GM12878 (cell line): ENCODE measurements at regions not wholly inside any gene's neighbourhood (a gene's known extent, or its start where the extent isn't known, plus 50 kb on each side); places are given as distances from the start of the nearest gene placed in this dataset.

Experiments used
- ATAC-seq: fragments of 200-7000 bp; cut with Tn5 transposase; 3 replicates; pipeline ENCODE4 v1.9.1; 2020; ENCODE audit warnings: mild to moderate bottlenecking, moderate library complexity
- BruUV-seq: library from RNA; stranded (reverse); fragments of 400-500 nt; replicated peaks from 2 replicates; lab custom pipeline; 2021; lab: Mats Ljungman, UMichigan
- CTCF ChIA-PET: fragments of 300-600 bp; sonication (Branson Sonifier 250); formaldehyde crosslinking; extraction: SDS; loops from one replicate; lab custom pipeline; 2021; ENCODE audit warnings: inconsistent platforms; lab: Yijun Ruan, JAX
- POLR2A ChIA-PET: fragments of 350-600 bp; formaldehyde crosslinking; extraction: SDS; loops from one replicate; lab custom pipeline; 2021; ENCODE audit warnings: inconsistent platforms; lab: Charles Lee
- RAD21 ChIA-PET: fragments of 300-600 bp; sonication (Branson Sonifier 250); formaldehyde crosslinking; loops from one replicate; lab custom pipeline; 2023; ENCODE audit warnings: antibody characterized with exemption; ENCODE audit not compliant: unreplicated experiment; lab: Charles Lee
- SMC1A ChIA-PET: fragments of 300-600 bp; sonication (Branson Sonifier 250); formaldehyde crosslinking; loops from one replicate; lab custom pipeline; 2023; ENCODE audit not compliant: unreplicated experiment, uncharacterized antibody; lab: Charles Lee
- DNase-seq: peaks from one replicate; pipeline ENCODE4 v3.0.0-alpha.2; 2011; ENCODE audit warnings: low read depth, low spot score
- FAIRE-seq: peaks from 3 replicates; lab custom pipeline; 2011; peaks lifted over from hg19 to GRCh38; lab: Jason Lieb, UNC
- H2AFZ ChIP-seq: 2 replicates; pipeline ENCODE4 v1.6.0; 2011; ENCODE audit warnings: low read depth, low read length, control low read depth; ENCODE audit not compliant: control insufficient read depth
- H3K27ac ChIP-seq: 2 replicates; pipeline ENCODE4 v1.5.1; 2011; ENCODE audit warnings: control low read depth; ENCODE audit not compliant: control insufficient read depth, insufficient read depth
- H3K27me3 ChIP-seq, 2 experiments: replicated peaks in 1 of 2; 2 replicates each; pipeline versions ENCODE4 v1.6.0 to v1.6.1; 2011; ENCODE audit warnings: low read length in 1 of 2; ENCODE audit not compliant: control insufficient read depth in 2 of 2, insufficient read depth in 2 of 2
- H3K36me3 ChIP-seq, 2 experiments: 2 replicates each; pipeline ENCODE4 v1.5.1; 2011; ENCODE audit warnings: low read length in 1 of 2; ENCODE audit not compliant: control insufficient read depth in 2 of 2, insufficient read depth in 2 of 2
- H3K4me1 ChIP-seq: 2 replicates; pipeline ENCODE4 v1.6.1; 2011; ENCODE audit warnings: mild to moderate bottlenecking, low read length, moderate library complexity, mixed read lengths; ENCODE audit not compliant: control insufficient read depth, insufficient read depth
- H3K4me2 ChIP-seq: 2 replicates; pipeline ENCODE4 v1.6.0; 2011; ENCODE audit warnings: control low read depth; ENCODE audit not compliant: control insufficient read depth, insufficient read depth
- H3K4me3 ChIP-seq: fragments of 200-600 bp; sonication (generic); 2 replicates; pipeline ENCODE4 v1.5.1; 2016
- H3K79me2 ChIP-seq: 2 replicates; pipeline ENCODE4 v1.6.0; 2011; ENCODE audit warnings: low read length; ENCODE audit not compliant: control insufficient read depth, insufficient read depth
- H3K9ac ChIP-seq: 2 replicates; pipeline ENCODE4 v1.8.0; 2011; ENCODE audit warnings: low read length, control low read depth, mixed read lengths; ENCODE audit not compliant: control insufficient read depth, insufficient read depth
- H3K9me3 ChIP-seq: replicated peaks from 3 replicates; pipeline ENCODE4 v1.5.1; 2011; ENCODE audit warnings: mild to moderate bottlenecking, low read length; ENCODE audit not compliant: control insufficient read depth, insufficient read depth
- H4K20me1 ChIP-seq: 2 replicates; pipeline ENCODE4 v1.6.0; 2011; ENCODE audit not compliant: control insufficient read depth, insufficient read depth
- BACH1 ChIP-seq: fragments of 450-650 bp; IDR thresholded peaks from 2 replicates; pipeline ENCODE4 v1.6.1; 2017; ENCODE audit warnings: mild to moderate bottlenecking, borderline replicate concordance
- HDGF ChIP-seq: fragments of 450-650 bp; IDR thresholded peaks from 2 replicates; pipeline ENCODE4 v1.6.1; 2016; ENCODE audit warnings: antibody characterized with exemption
- HSF1 ChIP-seq: fragments of 150-350 bp; IDR thresholded peaks from 2 replicates; pipeline ENCODE4 v1.6.1; 2014; ENCODE audit warnings: mild to moderate bottlenecking, low read depth, low read length
- LARP7 ChIP-seq: fragments of 450-650 bp; IDR thresholded peaks from 2 replicates; pipeline ENCODE4 v1.6.1; 2017; ENCODE audit warnings: mild to moderate bottlenecking
- NBN ChIP-seq: fragments of 450-650 bp; IDR thresholded peaks from 2 replicates; pipeline ENCODE4 v1.6.1; 2016
- NFIC ChIP-seq: IDR thresholded peaks from 2 replicates; pipeline ENCODE4 v1.6.1; 2012; ENCODE audit warnings: low read depth, mild to moderate bottlenecking, inconsistent platforms, low read length, moderate library complexity
- POU2F2 ChIP-seq: IDR thresholded peaks from 3 replicates; pipeline ENCODE4 v1.6.1; 2011; ENCODE audit warnings: low read depth, mild to moderate bottlenecking, low read length, borderline replicate concordance
- TARDBP ChIP-seq: IDR thresholded peaks from 2 replicates; pipeline ENCODE4 v1.6.1; 2016; ENCODE audit warnings: borderline replicate concordance
- ZNF217 ChIP-seq: fragments of 450-650 bp; IDR thresholded peaks from 2 replicates; pipeline ENCODE4 v1.6.1; 2017; ENCODE audit warnings: antibody characterized with exemption, mild to moderate bottlenecking
- ZNF592 ChIP-seq: fragments of 450-650 bp; IDR thresholded peaks from 2 replicates; pipeline ENCODE4 v1.6.1; 2017; ENCODE audit warnings: mild to moderate bottlenecking, moderate library complexity
- WGBS: methylation state at CpG from one replicate; pipeline ENCODE4 v1.1.6; 2016; ENCODE audit warnings: low lambda C conversion rate; ENCODE audit not compliant: insufficient replicate concordance, insufficient coverage; ENCODE audit errors: missing lambda C conversion rate; 5-methylcytosine and 5-hydroxymethylcytosine counted together
- in situ Hi-C: fragments of 300-500 bp; cut with MboI; formaldehyde crosslinking; loops from 9 replicates; pipeline ENCODE4 v1.14.3; 2018; ENCODE audit warnings: mixed read lengths
- intact Hi-C: fragments of 100-400 bp; cut with micrococcal nuclease; formaldehyde crosslinking; loops from one replicate; pipeline ENCODE4 v1.14.2; 2022; ENCODE audit not compliant: unreplicated experiment
- TF ChIP-seq, protein P1 (sequence below): fragments of 450-650 bp; IDR thresholded peaks from 2 replicates; pipeline ENCODE4 v1.6.1; 2016; ENCODE audit warnings: mild to moderate bottlenecking, moderate library complexity, borderline replicate concordance
- TF ChIP-seq, protein P2 (sequence below): fragments of 450-650 bp; IDR thresholded peaks from 2 replicates; pipeline ENCODE4 v1.6.1; 2014; ENCODE audit warnings: mild to moderate bottlenecking

GRCh38 chr16:5361322-5361721 lies 263.7 kb upstream of the EEF2KMT start:
- CTCF ChIA-PET: no interaction called here
- WGBS: 22% methylated on average over 5 of the region's 5 CpGs

More at GRCh38 chr16:5361322-5361721, 263.7 kb upstream of the EEF2KMT start:
- Histone ChIP-seq H3K4me3 (no peak overlapping the region), H3K9ac (no peak overlapping the region), H3K36me3 (no peaks in the 10 kb centered on the region), H3K79me2 (no peaks in the 10 kb centered on the region), H3K27me3 (no peaks in the 10 kb centered on the region), H3K4me2 (no peak overlapping the region), H3K27ac (no peak overlapping the region), H4K20me1 (no peaks in the 10 kb centered on the region), H3K4me1 (no peaks in the 10 kb centered on the region), H2AFZ (no peak overlapping the region), H3K9me3 (no peaks in the 10 kb centered on the region)
- ATAC-seq: no peak
- DNase-seq: no peak
- ChIA-PET SMC1A (no interaction called here), RAD21 (no interaction called here), POLR2A (no interaction called here)
- intact Hi-C loops (no loop called here), in situ Hi-C loops (no loop called here)
- TF ChIP-seq ZNF592: no peak
- TF ChIP-seq, protein P1, sequence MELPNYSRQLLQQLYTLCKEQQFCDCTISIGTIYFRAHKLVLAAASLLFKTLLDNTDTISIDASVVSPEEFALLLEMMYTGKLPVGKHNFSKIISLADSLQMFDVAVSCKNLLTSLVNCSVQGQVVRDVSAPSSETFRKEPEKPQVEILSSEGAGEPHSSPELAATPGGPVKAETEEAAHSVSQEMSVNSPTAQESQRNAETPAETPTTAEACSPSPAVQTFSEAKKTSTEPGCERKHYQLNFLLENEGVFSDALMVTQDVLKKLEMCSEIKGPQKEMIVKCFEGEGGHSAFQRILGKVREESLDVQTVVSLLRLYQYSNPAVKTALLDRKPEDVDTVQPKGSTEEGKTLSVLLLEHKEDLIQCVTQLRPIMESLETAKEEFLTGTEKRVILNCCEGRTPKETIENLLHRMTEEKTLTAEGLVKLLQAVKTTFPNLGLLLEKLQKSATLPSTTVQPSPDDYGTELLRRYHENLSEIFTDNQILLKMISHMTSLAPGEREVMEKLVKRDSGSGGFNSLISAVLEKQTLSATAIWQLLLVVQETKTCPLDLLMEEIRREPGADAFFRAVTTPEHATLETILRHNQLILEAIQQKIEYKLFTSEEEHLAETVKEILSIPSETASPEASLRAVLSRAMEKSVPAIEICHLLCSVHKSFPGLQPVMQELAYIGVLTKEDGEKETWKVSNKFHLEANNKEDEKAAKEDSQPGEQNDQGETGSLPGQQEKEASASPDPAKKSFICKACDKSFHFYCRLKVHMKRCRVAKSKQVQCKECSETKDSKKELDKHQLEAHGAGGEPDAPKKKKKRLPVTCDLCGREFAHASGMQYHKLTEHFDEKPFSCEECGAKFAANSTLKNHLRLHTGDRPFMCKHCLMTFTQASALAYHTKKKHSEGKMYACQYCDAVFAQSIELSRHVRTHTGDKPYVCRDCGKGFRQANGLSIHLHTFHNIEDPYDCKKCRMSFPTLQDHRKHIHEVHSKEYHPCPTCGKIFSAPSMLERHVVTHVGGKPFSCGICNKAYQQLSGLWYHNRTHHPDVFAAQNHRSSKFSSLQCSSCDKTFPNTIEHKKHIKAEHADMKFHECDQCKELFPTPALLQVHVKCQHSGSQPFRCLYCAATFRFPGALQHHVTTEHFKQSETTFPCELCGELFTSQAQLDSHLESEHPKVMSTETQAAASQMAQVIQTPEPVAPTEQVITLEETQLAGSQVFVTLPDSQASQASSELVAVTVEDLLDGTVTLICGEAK: no peak
- no peak for TF ChIP-seq NBN
- no peak for TF ChIP-seq ZNF217
- TF ChIP-seq, protein P2, sequence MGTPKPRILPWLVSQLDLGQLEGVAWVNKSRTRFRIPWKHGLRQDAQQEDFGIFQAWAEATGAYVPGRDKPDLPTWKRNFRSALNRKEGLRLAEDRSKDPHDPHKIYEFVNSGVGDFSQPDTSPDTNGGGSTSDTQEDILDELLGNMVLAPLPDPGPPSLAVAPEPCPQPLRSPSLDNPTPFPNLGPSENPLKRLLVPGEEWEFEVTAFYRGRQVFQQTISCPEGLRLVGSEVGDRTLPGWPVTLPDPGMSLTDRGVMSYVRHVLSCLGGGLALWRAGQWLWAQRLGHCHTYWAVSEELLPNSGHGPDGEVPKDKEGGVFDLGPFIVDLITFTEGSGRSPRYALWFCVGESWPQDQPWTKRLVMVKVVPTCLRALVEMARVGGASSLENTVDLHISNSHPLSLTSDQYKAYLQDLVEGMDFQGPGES: no peak
- TF ChIP-seq TARDBP: no peak
- TF ChIP-seq BACH1: no peak
- no peak for TF ChIP-seq POU2F2
- no peak for TF ChIP-seq HSF1
- no peak for TF ChIP-seq NFIC
- TF ChIP-seq LARP7: no peak
- no peak for TF ChIP-seq HDGF
- BruUV-seq: no TSS peak
- FAIRE-seq: no peak
